GM18951 (cell line): ENCODE measurements at regions not wholly inside any gene's neighbourhood (a gene's known extent, or its start where the extent isn't known, plus 50 kb on each side); places are given as distances from the start of the nearest gene placed in this dataset.
"Not testable (repeated sequence)": the region's sequence is repeated elsewhere in the genome, so short reads cannot be mapped to it uniquely, and the experiment has no call there.

ENCODE experiments used
- POLR2A ChIP-seq: IDR thresholded peaks from 4 replicates; pipeline ENCODE4 v1.6.1; 2011; ENCODE audit warnings: mild to moderate bottlenecking; ENCODE audit not compliant: insufficient read length, insufficient read depth; ENCODE audit errors: extremely low read depth
- in situ Hi-C: fragments of 300-500 bp; cut with MboI; formaldehyde crosslinking; loops from one replicate; pipeline ENCODE4 v1.12.0; 2022; ENCODE audit warnings: low sequenced_read_pairs, mixed read lengths, inconsistent platforms; ENCODE audit not compliant: unreplicated experiment

DNA sequence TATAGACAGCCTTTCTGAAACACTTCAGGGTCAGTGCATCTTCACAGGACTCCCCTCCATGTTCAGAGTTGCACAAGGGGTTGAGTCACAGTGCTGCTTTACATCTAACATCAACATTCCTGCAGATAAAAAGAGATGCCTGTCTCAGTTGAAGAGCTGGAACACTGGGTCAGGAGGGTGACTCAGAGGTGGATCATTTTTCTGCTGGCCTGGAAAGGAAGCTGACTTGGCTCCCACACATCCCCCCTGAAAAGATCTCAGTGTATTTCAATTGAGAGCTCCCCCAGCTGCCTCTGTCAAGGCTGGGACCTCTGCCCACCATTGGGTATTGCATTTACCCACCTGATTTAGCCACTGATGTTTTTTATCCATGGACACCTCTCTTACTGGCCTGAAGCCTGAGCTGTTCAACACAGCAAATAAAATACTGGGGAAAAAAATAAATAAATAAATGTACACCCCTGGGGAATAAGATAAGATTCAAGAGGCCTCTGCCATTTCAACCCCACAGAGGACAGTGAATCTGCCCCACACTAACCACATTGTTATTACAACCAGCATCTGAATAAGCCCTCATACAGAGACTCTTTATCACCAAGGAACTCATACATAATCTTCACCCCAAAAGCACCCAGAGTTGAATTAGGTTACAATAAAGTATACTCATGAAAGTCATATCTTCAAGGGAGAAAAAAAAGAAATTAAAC lies 716.4 kb downstream of the SEMA5A start:
- in situ Hi-C loops = no loop called here
- no peak for TF ChIP-seq POLR2A

DNA sequence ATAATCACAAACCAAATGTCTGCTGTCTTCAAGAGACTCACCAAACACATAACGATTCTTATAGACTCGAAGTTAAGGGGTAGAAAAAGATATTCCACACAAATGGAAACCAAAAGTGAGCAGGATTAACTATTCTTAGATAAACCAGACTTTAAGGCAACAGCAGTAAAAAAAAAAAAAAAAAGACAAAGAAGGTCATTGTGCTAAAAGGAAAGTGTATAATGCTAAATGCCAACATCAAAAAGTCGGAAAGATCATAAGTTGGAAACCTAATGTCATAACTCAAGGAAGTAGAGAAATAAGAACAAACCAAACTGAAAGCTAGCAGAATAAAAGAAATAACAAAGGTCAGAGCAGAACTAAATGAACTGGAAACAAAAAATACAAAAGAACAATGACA lies 714.6 kb downstream of the SEMA5A start:
- in situ Hi-C loops = no loop called here
- TF ChIP-seq POLR2A = no peak

DNA sequence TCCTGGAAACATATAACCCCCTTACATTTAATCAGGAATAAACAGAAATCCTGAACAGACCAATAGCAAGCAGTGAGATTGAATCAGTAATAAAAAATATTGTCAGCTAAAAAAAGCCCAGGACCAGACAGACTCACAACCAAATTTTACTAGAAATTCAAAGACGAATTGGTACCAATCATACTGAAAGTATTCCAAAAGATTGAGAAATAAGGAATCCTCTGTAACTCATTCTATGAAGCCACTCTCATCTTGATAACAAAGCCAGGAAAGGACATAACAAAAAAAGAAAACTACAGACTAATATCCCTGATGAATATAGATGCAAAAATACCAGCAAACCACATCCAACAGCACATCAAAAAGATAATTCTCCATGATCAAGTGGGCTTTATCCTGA lies 714.0 kb downstream of the SEMA5A start:
- in situ Hi-C loops = no loop called here
- no peak for TF ChIP-seq POLR2A

DNA sequence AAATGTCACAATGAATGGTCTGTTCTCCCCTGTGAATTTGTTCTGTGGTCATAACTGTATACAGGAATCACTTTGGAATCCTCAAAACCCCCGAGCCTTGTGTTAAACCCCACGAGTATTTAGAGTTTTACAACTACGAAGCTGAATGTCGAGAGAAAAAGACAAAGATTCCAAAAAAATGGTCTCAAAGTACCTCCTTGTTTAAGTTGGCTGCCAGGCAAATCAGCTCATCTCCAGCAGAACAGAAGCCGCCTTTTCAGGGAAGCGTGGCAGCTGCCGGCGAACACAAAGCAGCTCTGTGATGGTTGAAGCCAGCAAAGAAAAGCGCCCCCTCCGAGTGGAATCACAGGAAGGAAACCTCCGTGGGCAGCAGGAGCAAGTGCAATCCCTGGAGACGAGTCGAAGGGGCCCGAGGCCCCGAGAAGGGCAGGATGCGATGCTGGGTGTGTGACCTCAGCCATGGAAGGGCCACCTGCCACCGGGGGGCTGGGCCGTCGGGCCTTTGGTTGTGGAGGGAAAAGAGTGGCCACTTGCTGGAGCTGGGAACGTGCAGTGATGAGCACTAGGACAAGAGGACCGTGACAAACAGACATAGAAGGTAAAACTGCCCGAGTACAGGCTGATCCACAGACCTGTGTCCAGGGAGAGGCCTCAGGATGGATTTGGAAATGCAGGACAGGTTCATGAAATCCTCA lies 706.4 kb downstream of the SEMA5A start:
- in situ Hi-C loops = no loop called here
- TF ChIP-seq POLR2A = no peak

DNA sequence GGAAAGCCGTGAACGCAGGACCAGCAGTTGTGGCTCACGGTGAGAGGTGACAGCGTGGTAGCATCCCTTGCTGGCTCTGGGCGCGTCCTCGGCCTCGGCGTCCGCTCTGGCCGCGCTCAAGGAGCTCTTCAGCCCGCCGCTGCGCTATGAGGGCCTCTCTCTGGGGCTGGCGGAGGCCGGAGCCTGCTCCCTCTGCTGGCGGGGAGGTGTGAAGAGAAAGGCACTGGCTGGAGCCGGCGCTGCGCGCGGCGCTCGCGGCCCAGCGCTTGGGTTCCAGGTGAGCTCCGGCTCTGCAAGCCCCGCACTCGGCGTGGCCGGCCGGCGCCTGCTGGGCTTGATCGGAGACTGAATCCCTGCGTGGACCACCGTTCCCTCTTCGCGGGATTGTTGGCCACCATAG lies 705.6 kb downstream of the SEMA5A start:
- TF ChIP-seq POLR2A = no peak
- in situ Hi-C loops = no loop called here

DNA sequence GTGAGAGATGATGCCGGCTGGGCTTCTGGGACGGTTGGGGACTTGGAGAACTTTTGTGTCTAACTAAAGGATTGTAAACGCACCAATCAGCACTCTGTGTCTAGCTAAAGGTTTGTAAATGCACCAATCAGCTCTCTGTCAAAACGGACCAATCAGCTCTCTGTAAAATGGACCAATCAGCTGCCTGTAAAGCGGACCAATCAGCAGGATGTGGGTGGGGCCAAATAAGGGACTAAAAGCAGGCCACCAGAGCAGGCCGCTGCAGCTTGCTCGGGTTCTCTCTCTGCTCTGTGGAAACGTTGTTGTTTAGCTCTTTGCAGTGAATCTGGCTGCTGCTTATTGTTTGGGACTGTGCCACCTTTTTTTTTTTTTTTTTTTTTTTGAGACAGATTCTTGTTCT lies 705.1 kb downstream of the SEMA5A start:
- in situ Hi-C loops = not testable (repeated sequence)

DNA sequence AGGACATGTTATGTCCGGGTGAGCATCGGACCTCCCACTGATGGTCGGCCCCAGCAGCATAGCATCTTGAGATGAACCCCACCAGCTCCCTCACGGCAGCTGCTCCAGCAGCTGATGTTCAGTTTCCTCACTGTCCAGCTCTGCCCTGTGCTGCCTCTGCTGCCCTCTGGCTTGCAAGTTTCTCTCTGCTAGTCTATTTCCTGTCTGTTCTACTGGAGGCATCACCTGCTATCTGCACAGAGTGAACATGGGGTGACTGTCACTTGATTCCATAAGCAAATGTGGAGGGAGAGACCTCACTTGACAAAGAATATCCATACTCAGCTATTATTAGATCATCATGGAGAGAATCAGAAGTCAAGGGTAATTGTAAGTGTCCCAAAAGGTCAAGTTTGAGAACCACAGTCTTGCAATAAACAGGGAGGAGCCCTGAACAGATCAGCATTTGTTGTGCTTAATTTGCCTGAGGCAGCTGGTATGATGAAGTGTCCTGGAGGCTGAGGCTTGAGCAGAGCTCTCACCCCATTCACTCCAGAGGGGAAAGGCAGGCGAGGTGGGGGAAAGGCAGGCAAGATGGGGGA lies 702.8 kb downstream of the SEMA5A start:
- TF ChIP-seq POLR2A = no peak
- in situ Hi-C loops = no loop called here

DNA sequence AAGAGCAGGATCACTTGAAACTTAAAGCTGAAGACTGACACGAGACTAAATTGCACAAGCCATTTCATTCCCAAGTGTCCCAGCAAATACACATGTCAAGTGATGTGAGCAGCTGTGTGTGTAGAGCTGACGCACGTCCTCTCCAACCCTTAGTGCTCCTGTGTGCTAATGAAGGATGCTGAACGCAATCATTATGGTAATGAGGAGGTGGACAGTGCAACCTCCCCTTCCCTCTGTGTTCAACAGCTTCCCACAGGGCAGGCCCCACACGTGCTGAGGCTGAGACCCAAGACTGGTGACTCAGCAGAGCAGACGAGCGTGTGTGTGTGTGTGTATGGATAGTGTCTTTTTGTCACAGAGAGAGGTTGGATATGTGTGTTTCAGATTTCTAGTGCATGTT lies 702.1 kb downstream of the SEMA5A start:
- TF ChIP-seq POLR2A = no peak
- in situ Hi-C loops = no loop called here

DNA sequence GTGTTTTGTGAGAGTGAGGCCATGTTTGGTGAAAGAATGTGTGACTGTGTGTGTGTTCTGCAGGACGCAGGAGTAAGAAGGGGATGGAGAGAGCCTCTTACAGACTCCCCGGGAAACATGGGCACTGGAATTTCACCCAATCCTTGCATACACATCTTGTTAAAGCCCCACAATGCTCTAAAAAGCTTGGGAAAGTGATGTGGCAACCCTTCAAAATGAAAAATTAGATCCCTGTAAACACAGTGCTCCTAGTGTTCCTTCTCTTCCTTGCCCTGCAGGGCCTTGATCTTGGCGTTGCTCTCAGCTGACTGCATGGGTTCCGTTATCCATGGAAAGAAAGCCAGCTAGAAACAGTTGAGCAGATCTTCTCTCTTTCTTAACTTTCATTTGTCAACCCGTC lies 701.7 kb downstream of the SEMA5A start:
- in situ Hi-C loops = no loop called here
- TF ChIP-seq POLR2A = no peak

DNA sequence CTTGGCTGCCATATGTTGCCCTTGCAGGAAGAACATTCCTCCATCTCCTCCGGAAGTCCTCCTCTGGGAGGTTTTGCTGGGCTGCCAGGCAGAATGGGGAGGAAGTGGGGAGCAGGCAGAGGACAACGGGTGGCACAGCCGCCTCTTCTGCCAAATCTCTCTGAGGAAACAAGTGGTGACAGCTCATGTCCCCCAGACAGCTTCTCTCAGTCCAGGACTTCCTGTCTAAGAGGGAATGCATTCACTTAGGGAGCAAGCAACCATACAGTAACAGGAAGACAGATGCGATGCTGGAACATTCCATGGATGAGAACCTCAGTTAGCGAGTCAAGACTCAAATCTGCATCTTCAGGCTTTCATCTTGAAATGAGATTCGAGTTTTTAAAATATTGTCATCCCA lies 701.0 kb downstream of the SEMA5A start:
- in situ Hi-C loops = no loop called here

DNA sequence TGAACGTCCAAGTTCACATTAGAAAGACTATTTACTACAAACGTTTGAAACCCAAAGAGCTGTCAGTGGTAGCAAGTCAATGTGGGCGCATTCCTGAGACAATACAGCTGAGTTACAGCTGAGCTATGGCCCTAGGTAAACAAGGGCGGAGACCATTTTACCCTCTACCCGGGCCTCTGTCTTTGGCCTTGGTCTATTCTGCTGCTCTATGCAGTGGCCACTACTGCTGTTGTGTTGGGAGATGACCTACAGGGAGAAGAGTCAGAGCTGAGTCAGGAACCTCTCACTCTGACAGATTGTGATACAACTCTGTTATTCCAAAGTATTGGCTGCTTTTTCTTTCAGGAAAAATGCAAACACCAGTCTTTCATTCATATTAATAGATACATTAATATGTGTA lies 700.6 kb downstream of the SEMA5A start:
- in situ Hi-C loops = no loop called here
- TF ChIP-seq POLR2A = no peak

More for the DNA sequence above, 701.0 kb downstream of the SEMA5A start:
- no peak for TF ChIP-seq POLR2A

DNA sequence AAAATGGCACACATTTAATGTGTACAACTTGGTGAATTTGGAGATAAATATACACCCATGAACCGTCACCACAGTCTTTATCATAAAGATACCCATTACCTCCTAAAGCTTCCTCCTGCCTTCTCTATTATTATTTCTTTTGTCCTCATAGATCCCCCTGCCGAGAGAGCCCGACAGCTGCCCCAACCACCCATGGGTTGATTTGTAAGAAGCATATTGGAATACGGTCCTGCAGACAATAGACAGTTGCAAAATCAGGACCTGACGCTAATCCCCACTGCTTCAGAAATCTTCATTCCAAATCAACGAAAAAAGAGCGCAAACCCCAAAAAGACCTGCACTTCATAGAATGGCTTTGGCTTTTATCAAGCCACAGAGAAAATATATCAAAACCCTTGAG lies 697.5 kb downstream of the SEMA5A start:
- in situ Hi-C loops = no loop called here
- TF ChIP-seq POLR2A = no peak

DNA sequence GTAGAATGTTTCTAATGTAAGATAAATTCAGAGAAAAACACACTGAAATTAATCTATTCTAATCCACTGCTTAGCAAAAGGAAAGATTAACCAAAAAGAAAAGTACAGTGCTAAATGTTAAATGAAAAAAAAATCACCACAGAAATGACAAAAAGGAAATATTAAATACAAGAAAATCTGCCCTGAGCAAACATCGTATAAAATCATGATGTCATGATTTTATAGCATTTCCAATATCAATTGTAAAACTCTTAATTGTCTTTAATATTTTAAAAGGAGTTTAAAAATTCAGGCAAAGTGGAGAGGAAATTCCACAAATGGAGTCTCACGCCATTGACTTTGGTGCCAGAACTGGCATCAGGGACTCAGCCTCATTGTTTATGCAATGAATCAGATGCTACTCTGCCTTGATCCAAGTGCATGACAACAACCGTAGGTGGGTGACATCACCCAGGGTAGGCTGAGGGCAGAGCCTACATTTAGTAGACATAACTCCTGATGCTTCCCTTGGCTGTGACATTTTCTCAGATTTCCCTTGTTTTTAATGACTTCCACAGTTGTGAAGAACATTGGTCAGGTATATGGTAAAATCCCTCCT lies 696.8 kb downstream of the SEMA5A start:
- TF ChIP-seq POLR2A = no peak
- in situ Hi-C loops = no loop called here

DNA sequence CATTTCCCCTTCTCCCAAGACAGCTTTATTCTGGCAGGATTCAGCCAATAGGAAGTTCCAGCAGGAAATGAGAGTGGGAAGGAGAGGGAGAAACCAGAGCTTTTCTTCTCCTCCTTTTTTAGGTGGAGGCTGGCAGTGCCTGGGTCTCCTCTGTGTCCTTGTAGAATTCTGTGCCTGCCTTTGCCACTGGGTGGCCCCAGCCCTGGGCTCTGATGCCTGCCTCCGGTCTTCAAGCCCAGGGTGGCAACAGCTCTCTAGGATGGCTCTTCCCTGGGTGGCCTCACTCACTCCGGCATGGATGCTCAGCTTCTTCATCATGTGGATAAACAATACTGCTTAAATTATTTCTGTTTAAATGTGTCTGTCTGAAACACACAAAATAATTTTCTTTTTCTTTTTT lies 694.8 kb downstream of the SEMA5A start:
- in situ Hi-C loops = no loop called here
- no peak for TF ChIP-seq POLR2A
